ENCODE measurements at regions not wholly inside any gene's neighbourhood (a gene's known extent, or its start where the extent isn't known, plus 50 kb on each side); places are given as distances from the start of the nearest gene placed in this dataset.

GRCh38 chr11:27761356-27761755 is 61.1 kb upstream of the BDNF start:
- Histone ChIP-seq H4K20me1 (ENCODE audit: insufficient read depth, low read length) (no peaks in the 10 kb centered on the region), H3K36me3 (ENCODE audit: insufficient read depth, low read length) (no peaks in the 10 kb centered on the region), H3K27me3 (ENCODE audit: insufficient read depth, low read length) (peaks cover 12% of the 10 kb centered on the region), H3K79me2 (ENCODE audit: insufficient read depth, low read length) (no peaks in the 10 kb centered on the region), H3K4me2 (ENCODE audit: low read length) (no peak overlapping the region), H3K4me1 (ENCODE audit: insufficient read depth, low read length) (peaks cover 6% of the 10 kb centered on the region), H2AFZ (ENCODE audit: low read depth, low read length) (no peak overlapping the region), H3K4me3 (ENCODE audit: insufficient read depth, low read depth, low read length) (no peak overlapping the region), H3K27ac (ENCODE audit: low read depth, low read length) (no peak overlapping the region), H3K9me3 (ENCODE audit: insufficient read depth, low read depth, low read length) (no peaks in the 10 kb centered on the region), H3K9ac (ENCODE audit: low read length) (no peak overlapping the region)
- FAIRE-seq (no peak), DNase-seq (ENCODE audit: low read depth) (no peak)
- no peak for TF ChIP-seq EZH2 (IDR thresholded peaks at IDR 0.05; ENCODE audit: insufficient read depth, low read length)
- TF ChIP-seq CTCF (IDR thresholded peaks at IDR 0.05; ENCODE audit: insufficient read depth, low read depth, low read length), result no peak
- Mint-ChIP-seq H3K4me3 (ENCODE audit: unreplicated experiment) (no peak overlapping the region), H3K9me3 (ENCODE audit: unreplicated experiment) (no peaks in the 10 kb centered on the region), H3K27ac (ENCODE audit: unreplicated experiment) (no peak overlapping the region), H3K4me1 (ENCODE audit: low read depth, unreplicated experiment) (no peaks in the 10 kb centered on the region), H3K27me3 (ENCODE audit: low read depth, unreplicated experiment) (peaks cover 9% of the 10 kb centered on the region), H3K36me3 (ENCODE audit: low read depth, unreplicated experiment) (no peaks in the 10 kb centered on the region)

- Histone ChIP-seq H3K4me3 (ENCODE audit: insufficient read depth, low read depth, low read length) (no peak overlapping the region), H3K4me1 (ENCODE audit: insufficient read depth, low read length) (peaks cover 16% of the 10 kb centered on the region), H3K27ac (ENCODE audit: low read depth, low read length) (no peak overlapping the region), H4K20me1 (ENCODE audit: insufficient read depth, low read length) (no peaks in the 10 kb centered on the region), H3K9me3 (ENCODE audit: insufficient read depth, low read depth, low read length) (no peaks in the 10 kb centered on the region), H2AFZ (ENCODE audit: low read depth, low read length) (no peak overlapping the region), H3K9ac (ENCODE audit: low read length) (no peak overlapping the region), H3K79me2 (ENCODE audit: insufficient read depth, low read length) (no peaks in the 10 kb centered on the region), H3K36me3 (ENCODE audit: insufficient read depth, low read length) (no peaks in the 10 kb centered on the region), H3K27me3 (ENCODE audit: insufficient read depth, low read length) (peaks cover 8% of the 10 kb centered on the region), H3K4me2 (ENCODE audit: low read length) (peak overlapping the region; percentile 10)
- peak; percentile 98 for DNase-seq (ENCODE audit: low read depth)
- Mint-ChIP-seq H3K27me3 (ENCODE audit: low read depth, unreplicated experiment) (peaks cover 5% of the 10 kb centered on the region), H3K36me3 (ENCODE audit: low read depth, unreplicated experiment) (no peaks in the 10 kb centered on the region), H3K4me3 (ENCODE audit: unreplicated experiment) (no peak overlapping the region), H3K9me3 (ENCODE audit: unreplicated experiment) (no peaks in the 10 kb centered on the region), H3K27ac (ENCODE audit: unreplicated experiment) (no peak overlapping the region), H3K4me1 (ENCODE audit: low read depth, unreplicated experiment) (peaks cover 9% of the 10 kb centered on the region)
- TF ChIP-seq CTCF (IDR thresholded peaks at IDR 0.05; ENCODE audit: insufficient read depth, low read depth, low read length), result no peak
- TF ChIP-seq EZH2 (IDR thresholded peaks at IDR 0.05; ENCODE audit: insufficient read depth, low read length), result no peak
- peak; percentile 67 for FAIRE-seq
These were observed 57.7 kb upstream of the BDNF start for GRCh38 chr11:27757953-27758352.

- H3K4me2 ChIP-seq (ENCODE audit: low read length), result peak overlapping the region; percentile 66
- H3K27ac Mint-ChIP-seq (ENCODE audit: unreplicated experiment), result peak overlapping the region; percentile 82
- no peak for FAIRE-seq
- peak overlapping the region; percentile 7 for H3K9ac ChIP-seq (ENCODE audit: low read length)
- no peaks in the 10 kb centered on the region for H3K9me3 Mint-ChIP-seq (ENCODE audit: unreplicated experiment)
- H3K4me1 Mint-ChIP-seq (ENCODE audit: low read depth, unreplicated experiment), result peaks cover 9% of the 10 kb centered on the region
- H3K36me3 Mint-ChIP-seq (ENCODE audit: low read depth, unreplicated experiment), result no peaks in the 10 kb centered on the region
- H3K9me3 ChIP-seq (ENCODE audit: insufficient read depth, low read depth, low read length), result no peaks in the 10 kb centered on the region
- H3K36me3 ChIP-seq (ENCODE audit: insufficient read depth, low read length), result no peaks in the 10 kb centered on the region
- peaks cover 3% of the 10 kb centered on the region for H3K27me3 Mint-ChIP-seq (ENCODE audit: low read depth, unreplicated experiment)
- H3K27me3 ChIP-seq (ENCODE audit: insufficient read depth, low read length), result no peaks in the 10 kb centered on the region
- no peak overlapping the region for H3K4me3 Mint-ChIP-seq (ENCODE audit: unreplicated experiment)
- H2AFZ ChIP-seq (ENCODE audit: low read depth, low read length), result no peak overlapping the region
- H3K79me2 ChIP-seq (ENCODE audit: insufficient read depth, low read length), result no peaks in the 10 kb centered on the region
- H3K4me3 ChIP-seq (ENCODE audit: insufficient read depth, low read depth, low read length), result no peak overlapping the region
- DNase-seq (ENCODE audit: low read depth), result peak; percentile 95
- H4K20me1 ChIP-seq (ENCODE audit: insufficient read depth, low read length), result no peaks in the 10 kb centered on the region
- H3K4me1 ChIP-seq (ENCODE audit: insufficient read depth, low read length), result peaks cover 16% of the 10 kb centered on the region
- peak overlapping the region; percentile 68 for H3K27ac ChIP-seq (ENCODE audit: low read depth, low read length)
- no peak for TF ChIP-seq CTCF (IDR thresholded peaks at IDR 0.05; ENCODE audit: insufficient read depth, low read depth, low read length)
- TF ChIP-seq EZH2 (IDR thresholded peaks at IDR 0.05; ENCODE audit: insufficient read depth, low read length), result no peak
These were observed 54.1 kb upstream of the BDNF start for GRCh38 chr11:27754035-27755017.

Data from astrocyte (in vitro differentiated cells and primary cell).